GM19238 (cell line): ENCODE measurements at regions not wholly inside any gene's neighbourhood (a gene's known extent, or its start where the extent isn't known, plus 50 kb on each side); places are given as distances from the start of the nearest gene placed in this dataset.

Source experiments
- DNase-seq: peaks from one replicate; pipeline ENCODE4 v3.0.0; 2011; ENCODE audit warnings: low spot score; ENCODE audit not compliant: insufficient read length

GRCh38 chr16:73483934-73484711, 436.2 kb upstream of the ZFHX3 start:
- DNase-seq = no peak

- no peak for DNase-seq
Measured at GRCh38 chr16:73483076-73483791, 435.3 kb upstream of the ZFHX3 start.

DNA sequence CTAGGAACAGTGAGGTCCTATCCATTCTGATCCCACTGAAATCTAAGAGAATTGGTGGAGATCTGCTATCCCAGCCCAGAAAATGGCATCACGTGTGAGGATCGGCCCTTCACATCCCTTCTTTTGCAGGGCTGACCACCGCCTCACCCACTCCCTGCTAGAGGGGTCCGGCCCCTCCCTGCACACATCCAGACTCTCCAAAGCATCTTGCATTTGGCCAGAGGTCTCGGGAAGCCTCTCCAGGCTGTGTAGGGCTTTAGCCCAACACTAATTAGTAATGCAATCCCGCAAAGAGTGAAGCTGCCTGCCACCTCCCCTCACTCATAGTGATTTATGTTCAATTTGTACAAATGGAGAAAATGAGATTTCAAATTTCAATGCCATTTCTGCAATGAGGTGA, 434.4 kb upstream of the ZFHX3 start:
- DNase-seq = no peak

- DNase-seq = no peak
Measured at GRCh38 chr16:73480381-73480780, 432.5 kb upstream of the ZFHX3 start.

DNA sequence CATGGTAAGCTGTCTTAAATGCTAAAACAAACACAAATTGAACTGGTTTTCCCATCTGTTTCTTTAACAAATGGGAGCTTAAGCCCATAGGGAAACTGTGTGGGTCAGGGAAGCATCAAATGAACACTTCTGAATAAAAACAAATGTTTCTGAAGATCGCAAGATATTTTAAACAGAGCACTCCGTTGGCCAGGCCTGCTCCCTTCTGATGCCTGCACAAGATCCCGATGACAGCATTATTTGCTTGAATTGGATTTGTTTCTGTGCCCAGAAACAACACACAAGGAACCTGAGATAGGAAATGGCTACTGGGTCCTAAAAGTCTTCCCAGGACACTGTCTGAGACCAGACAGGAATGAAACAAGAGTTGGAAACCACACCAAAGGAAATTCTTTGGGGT, 425.8 kb upstream of the ZFHX3 start:
- no peak for DNase-seq

DNA sequence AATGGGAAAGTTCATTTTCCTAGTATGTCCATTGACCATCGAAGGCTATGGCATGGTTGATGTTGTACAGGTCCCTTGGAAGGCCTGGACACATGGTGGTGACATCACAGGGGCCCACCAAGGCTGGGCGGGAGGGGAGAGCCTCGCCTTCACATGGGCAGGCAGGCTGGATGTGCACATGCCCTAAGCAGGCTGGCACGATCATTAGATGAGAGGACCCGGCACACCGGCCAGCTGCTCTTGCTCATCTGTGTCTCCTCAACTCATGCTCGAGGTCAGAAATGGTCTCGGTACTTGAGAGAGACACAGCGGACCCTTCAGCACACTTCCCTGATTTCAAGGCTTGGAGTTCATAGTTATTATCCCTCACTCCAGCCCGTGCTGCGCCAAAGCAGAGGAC, 416.9 kb upstream of the ZFHX3 start:
- no peak for DNase-seq

DNA sequence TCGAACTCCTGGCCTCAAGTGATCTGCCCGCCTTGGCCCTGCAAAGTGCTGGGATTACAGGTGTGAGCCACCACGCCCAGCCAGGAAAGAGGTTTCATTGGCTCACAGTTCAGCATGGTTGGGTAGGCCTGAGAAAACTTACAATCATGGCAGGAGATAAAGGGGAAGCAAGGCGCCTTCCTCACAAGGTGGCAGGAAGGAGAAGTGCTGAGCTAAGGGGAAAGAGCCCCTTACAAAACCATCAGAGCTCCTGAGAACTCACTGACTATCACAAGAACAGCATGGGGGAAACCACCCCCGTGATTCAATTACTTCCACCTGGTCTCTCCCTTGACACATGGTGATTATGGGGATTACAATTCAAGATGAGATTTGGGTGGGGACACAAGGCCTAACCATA, 411.7 kb upstream of the ZFHX3 start:
- no peak for DNase-seq

DNA sequence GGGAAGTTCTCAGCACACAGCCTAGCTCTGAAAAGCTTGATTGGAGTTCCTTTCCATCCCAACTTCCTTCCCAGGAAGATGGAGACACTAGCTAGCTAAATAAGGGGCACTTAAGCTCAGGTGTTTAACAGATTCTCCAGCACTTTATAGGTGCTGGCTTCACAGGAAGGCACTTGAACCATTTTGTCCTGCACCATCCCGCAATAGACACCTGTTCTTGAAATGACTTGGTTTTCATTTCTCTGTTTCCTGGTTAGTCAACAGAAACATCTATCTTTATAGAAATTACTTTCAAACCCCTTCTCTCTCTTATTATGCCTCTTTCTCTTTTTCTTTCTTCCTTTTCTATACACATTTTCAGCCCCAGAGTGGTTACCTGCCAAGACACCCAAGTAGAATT, 409.9 kb upstream of the ZFHX3 start:
- no peak for DNase-seq

DNA sequence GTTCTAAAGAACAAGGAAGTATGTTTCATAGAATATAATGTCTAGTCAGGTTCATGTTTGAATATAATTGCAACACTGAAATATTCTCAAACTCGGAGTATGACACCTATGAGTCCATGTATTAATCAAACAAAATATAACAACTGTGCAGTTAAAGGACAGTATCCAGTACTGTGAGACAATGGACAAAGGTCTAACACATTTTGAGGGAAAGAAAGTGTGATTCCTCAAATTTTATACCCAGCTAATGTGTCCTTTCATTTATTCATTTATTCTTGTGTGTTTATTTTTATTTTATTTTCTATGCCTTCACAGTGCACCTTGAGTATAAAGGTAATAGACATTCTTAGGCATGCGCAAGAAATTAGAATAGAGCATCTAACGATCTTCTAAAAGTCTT, 401.0 kb upstream of the ZFHX3 start:
- no peak for DNase-seq

GRCh38 chr16:73447846-73448245, 399.9 kb upstream of the ZFHX3 start:
- no peak for DNase-seq

GRCh38 chr16:73434621-73435020, 386.7 kb upstream of the ZFHX3 start:
- no peak for DNase-seq

DNA sequence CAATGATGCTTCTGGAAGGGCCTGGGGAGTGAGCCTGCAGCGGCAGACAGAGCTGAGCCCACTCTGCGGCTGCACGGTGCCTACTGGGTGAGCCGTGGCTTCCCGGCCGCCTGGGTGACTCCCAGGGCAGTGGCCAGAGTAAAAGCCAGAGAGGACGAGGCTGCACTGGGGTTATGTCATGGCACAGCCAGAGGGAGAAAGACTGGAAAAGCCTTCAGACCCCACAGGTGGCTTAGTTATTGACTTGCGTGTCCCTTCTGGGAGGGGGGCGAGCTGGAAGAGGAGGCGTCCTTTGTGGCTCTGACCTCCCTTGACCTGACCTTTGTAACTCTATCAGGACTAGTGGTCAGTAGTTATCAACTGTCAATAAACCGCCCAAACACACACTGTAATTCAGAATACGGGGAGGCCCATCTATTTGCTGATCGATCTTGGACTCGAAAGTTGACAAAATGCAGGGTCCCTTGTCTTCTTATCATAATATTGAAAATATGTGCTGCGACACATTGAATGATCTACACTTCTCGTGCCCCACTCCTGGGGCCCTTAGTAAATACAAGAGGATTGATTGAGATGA, 385.9 kb upstream of the ZFHX3 start:
- DNase-seq = no peak

GRCh38 chr16:73432850-73433730, 385.2 kb upstream of the ZFHX3 start:
- no peak for DNase-seq

- DNase-seq = no peak
Measured at GRCh38 chr16:73430138-73430537, 382.2 kb upstream of the ZFHX3 start.

DNA sequence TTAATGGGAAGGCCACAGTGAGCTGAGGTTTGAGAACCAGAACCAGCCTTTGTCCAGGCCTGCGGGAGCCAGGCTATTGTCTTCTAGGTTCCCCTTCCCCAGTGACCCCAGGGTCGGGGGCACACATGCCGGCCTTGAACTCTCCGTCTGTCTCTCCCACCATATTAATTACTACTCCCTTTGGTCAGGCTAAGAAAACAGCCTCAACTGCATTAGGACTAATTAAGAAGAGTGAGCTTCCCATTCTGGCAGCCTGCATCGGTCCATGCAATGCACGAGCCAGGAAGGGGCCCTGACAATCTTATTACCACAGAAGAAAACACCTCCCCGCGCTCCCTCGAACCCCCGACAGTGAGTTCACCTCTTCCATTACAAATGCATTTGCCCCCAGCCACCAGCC, 380.2 kb upstream of the ZFHX3 start:
- DNase-seq = no peak

DNA sequence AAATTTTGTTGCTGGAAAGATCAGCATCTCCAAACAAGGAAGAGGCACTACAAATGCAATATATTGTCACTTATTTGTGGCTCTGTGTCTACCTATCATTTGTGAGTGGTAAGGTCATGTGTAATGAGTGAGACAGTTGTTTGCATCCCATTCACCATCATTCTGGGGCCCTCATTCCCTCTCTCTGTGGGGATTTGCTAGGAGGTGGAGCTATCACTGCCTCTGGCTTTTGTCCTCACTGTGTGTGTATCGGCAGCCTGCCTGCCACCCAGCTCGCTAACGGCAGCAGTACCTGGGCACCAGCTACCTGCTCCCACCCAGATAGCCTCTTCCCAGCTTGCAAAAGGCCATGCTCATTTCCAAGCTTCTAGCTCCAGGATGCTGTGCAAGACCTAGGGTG, 379.2 kb upstream of the ZFHX3 start:
- DNase-seq = no peak

- no peak for DNase-seq
Measured at GRCh38 chr16:73426433-73427160, 378.7 kb upstream of the ZFHX3 start.

GRCh38 chr16:73420676-73421075, 372.7 kb upstream of the ZFHX3 start:
- no peak for DNase-seq

- DNase-seq = no peak
Measured at GRCh38 chr16:73420244-73420643, 372.3 kb upstream of the ZFHX3 start.

GRCh38 chr16:73418691-73419090, 370.8 kb upstream of the ZFHX3 start:
- DNase-seq = no peak

DNA sequence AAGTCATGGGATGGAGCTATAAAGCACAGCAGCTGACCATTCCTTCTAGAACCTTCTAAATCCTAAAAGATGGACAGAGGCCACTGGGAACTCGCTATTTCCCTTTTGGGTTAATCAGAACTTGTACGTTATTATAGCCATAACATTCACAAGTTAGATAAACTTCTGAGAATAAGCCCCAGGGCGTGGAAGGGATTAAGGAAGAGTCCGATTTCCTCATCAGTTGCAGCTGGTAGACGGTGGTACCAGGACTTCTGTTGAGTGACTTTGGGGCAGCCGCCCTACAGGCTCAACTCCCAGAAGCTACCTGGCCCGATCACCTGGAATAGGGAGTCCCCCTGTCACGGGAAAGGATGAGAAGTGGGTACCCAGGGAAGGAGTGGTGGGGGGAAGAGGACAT, 370.1 kb upstream of the ZFHX3 start:
- DNase-seq = no peak
